Epithelial cell of proximal tubule (primary cell): ENCODE measurements at regions not wholly inside any gene's neighbourhood (a gene's known extent, or its start where the extent isn't known, plus 50 kb on each side); places are given as distances from the start of the nearest gene placed in this dataset.

Source experiments
- DNase-seq: peaks from one replicate; pipeline ENCODE4 v3.0.0-alpha.2; 2011; ENCODE audit warnings: low read depth
- H3K4me3 ChIP-seq: 2 replicates; pipeline ENCODE4 v1.5.1; 2011; ENCODE audit warnings: low read depth, mild to moderate bottlenecking, low read length
- CTCF ChIP-seq: conservative IDR thresholded peaks from 2 replicates; pipeline ENCODE4 v1.5.1; 2012; ENCODE audit warnings: low read depth, mild to moderate bottlenecking, low read length

DNA sequence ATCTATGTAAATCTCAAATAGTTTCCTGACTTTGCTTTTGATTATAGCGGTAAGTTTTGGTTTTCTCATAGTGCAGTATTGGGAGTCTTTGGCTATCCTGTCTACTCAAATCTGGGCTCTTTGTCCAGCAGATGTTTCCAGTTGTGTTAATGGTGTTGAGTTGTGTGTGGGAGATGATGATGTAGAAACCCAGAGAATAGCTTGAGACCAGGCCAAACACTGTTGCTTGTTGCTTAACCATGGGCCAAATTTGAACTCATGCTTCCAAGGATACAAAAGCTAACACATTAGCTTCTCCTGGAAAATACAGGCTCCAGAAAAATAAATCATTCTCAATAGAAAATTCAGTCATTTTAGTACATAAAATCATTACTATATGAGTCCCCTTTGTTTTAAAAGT lies 82.6 kb upstream of the GYPA start:
- no peak for TF ChIP-seq CTCF
- no peak overlapping the region for H3K4me3 ChIP-seq
- no peak for DNase-seq

GRCh38 chr4:144223661-144224060 lies 83.1 kb upstream of the GYPA start:
- H3K4me3 ChIP-seq = no peak overlapping the region
- TF ChIP-seq CTCF = no peak
- no peak for DNase-seq

GRCh38 chr4:144259285-144259684 lies 118.8 kb upstream of the GYPA start:
- no peak for DNase-seq

DNA sequence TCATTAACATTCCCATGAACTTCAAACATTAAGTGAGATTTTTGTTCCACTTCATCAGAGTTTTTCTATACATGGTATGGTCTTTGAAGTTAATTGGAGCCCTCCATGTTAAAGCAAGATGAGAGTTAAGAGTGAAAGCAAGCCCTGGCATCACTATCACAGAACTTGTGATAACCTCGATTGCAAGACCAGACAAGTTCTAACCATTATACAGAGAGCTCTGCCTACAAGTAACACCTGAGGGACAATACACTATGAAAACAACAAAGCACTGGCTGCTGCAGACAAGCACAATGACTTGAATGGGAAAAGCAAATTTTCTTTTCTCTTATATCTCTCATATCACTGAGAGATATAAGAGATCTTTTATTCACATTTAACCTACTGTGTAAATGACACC lies 126.6 kb upstream of the GYPA start:
- H3K4me3 ChIP-seq = no peak overlapping the region
- DNase-seq = no peak
- no peak for TF ChIP-seq CTCF

More at GRCh38 chr4:144259285-144259684, 118.8 kb upstream of the GYPA start:
- TF ChIP-seq CTCF = no peak
- H3K4me3 ChIP-seq = no peak overlapping the region

- H3K4me3 ChIP-seq = no peak overlapping the region
- TF ChIP-seq CTCF = no peak
- no peak for DNase-seq
Measured at GRCh38 chr4:144280688-144281087, 140.2 kb upstream of the GYPA start.

GRCh38 chr4:144283526-144283925 lies 143.0 kb upstream of the GYPA start:
- DNase-seq = no peak
- H3K4me3 ChIP-seq = no peak overlapping the region
- TF ChIP-seq CTCF = no peak

DNA sequence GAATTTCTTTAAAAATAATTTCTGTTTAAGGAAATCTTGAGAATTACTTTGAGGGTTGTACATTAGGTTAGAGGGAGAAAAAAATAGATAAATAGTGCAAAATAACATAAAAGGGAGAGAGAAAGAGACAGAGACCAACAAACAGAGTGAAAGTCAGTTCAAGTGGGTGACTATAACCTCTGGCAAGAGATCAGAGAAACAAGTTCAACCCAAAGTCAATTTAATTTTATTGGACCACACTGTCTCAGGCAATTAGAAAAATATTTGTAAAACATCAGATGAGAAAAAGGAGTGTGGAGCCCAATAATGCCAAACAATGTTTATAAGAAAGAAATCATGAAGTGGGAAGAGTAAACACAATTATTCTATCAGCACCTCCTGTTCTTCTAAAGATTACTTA lies 143.5 kb upstream of the GYPA start:
- DNase-seq = no peak
- no peak for TF ChIP-seq CTCF
- no peak overlapping the region for H3K4me3 ChIP-seq
